ENCODE measurements at regions not wholly inside any gene's neighbourhood (a gene's known extent, or its start where the extent isn't known, plus 50 kb on each side); places are given as distances from the start of the nearest gene placed in this dataset.

GRCh38 chr14:48731260-48731659, 854.9 kb downstream of the RPS29 start:
- no peak for DNase-seq (ENCODE audit: insufficient read length, low spot score)
- no peak for FAIRE-seq
- TF ChIP-seq CTCF (IDR thresholded peaks at IDR 0.05; ENCODE audit: insufficient read depth, missing control alignments), result no peak

- FAIRE-seq (no peak), DNase-seq (ENCODE audit: insufficient read length, low spot score) (no peak)
- TF ChIP-seq CTCF (IDR thresholded peaks at IDR 0.05; ENCODE audit: insufficient read depth, missing control alignments), result no peak
Observed at GRCh38 chr14:48726080-48726642, 860.0 kb downstream of the RPS29 start.

GRCh38 chr14:48725051-48725734, 861.0 kb downstream of the RPS29 start:
- no peak for DNase-seq (ENCODE audit: insufficient read length, low spot score)
- no peak for FAIRE-seq
- no peak for TF ChIP-seq CTCF (IDR thresholded peaks at IDR 0.05; ENCODE audit: insufficient read depth, missing control alignments)

GRCh38 chr14:48723841-48724495, 862.2 kb downstream of the RPS29 start:
- FAIRE-seq (no peak), DNase-seq (ENCODE audit: insufficient read length, low spot score) (no peak)
- no peak for TF ChIP-seq CTCF (IDR thresholded peaks at IDR 0.05; ENCODE audit: insufficient read depth, missing control alignments)

GRCh38 chr14:48714366-48714765, 871.8 kb downstream of the RPS29 start:
- no peak for FAIRE-seq
- no peak for TF ChIP-seq CTCF (IDR thresholded peaks at IDR 0.05; ENCODE audit: insufficient read depth, missing control alignments)
- DNase-seq (ENCODE audit: insufficient read length, low spot score), result no peak

GRCh38 chr14:48710133-48710532, 876.0 kb downstream of the RPS29 start:
- FAIRE-seq, result no peak
- no peak for DNase-seq (ENCODE audit: insufficient read length, low spot score)
- TF ChIP-seq CTCF (IDR thresholded peaks at IDR 0.05; ENCODE audit: insufficient read depth, missing control alignments), result no peak

- FAIRE-seq, result no peak
- no peak for DNase-seq (ENCODE audit: insufficient read length, low spot score)
- TF ChIP-seq CTCF (IDR thresholded peaks at IDR 0.05; ENCODE audit: insufficient read depth, missing control alignments), result no peak
Observed at GRCh38 chr14:48709277-48709785, 876.8 kb downstream of the RPS29 start.
